ENCODE measurements at regions not wholly inside any gene's neighbourhood (a gene's known extent, or its start where the extent isn't known, plus 50 kb on each side); places are given as distances from the start of the nearest gene placed in this dataset.

- TF ChIP-seq CTCF (optimal IDR thresholded peaks at IDR 0.05 in 1 of 3, IDR thresholded peaks at IDR 0.05 in 1 of 3, conservative IDR thresholded peaks at IDR 0.05 in 1 of 3; ENCODE audit: extremely low read depth in 1 of 3, insufficient read depth in 2 of 3, low read length in 3 of 3) (no peak), EZH2 (IDR thresholded peaks at IDR 0.05; ENCODE audit: low read length) (no peak)
Observed at GRCh38 chr10:29068966-29069365, 219.9 kb upstream of the LYZL1 start.
